ENCODE measurements at regions not wholly inside any gene's neighbourhood (a gene's known extent, or its start where the extent isn't known, plus 50 kb on each side); places are given as distances from the start of the nearest gene placed in this dataset.

GRCh38 chr6:113127786-113128419 lies 729.2 kb upstream of the MARCKS start:
- TF ChIP-seq CTCF (IDR thresholded peaks at IDR 0.05) (no peak), REST (IDR thresholded peaks at IDR 0.05; ENCODE audit: insufficient read depth in 1 of 2, low read depth in 2 of 2, low read length in 1 of 2) (no peak), POLR2AphosphoS5 (IDR thresholded peaks at IDR 0.05; ENCODE audit: low read depth, low read length) (no peak), TCF7L2 (IDR thresholded peaks at IDR 0.05; ENCODE audit: low read depth, low read length) (no peak), SIN3A (IDR thresholded peaks at IDR 0.05; ENCODE audit: borderline replicate concordance, insufficient read depth, low read depth, low read length) (no peak)
